ENCODE measurements at regions not wholly inside any gene's neighbourhood (a gene's known extent, or its start where the extent isn't known, plus 50 kb on each side); places are given as distances from the start of the nearest gene placed in this dataset.

- TF ChIP-seq CTCF (IDR thresholded peaks at IDR 0.05; ENCODE audit: low read depth, low read length, poor library complexity, severe bottlenecking) (no peak), EZH2phosphoT487 (IDR thresholded peaks at IDR 0.05; ENCODE audit: borderline replicate concordance, low read length) (no peak)
These were observed 52.7 kb upstream of the CADM2 start for GRCh38 chr3:84906065-84906464.

Data from DOHH2 (cell line).